Stimulated activated CD8-positive, alpha-beta memory T cell treated with anti-CD3 and anti-CD28 coated beads, Interleukin-7, amount 100 ng/mL, for 48 hours (primary cell): ENCODE measurements at regions not wholly inside any gene's neighbourhood (a gene's known extent, or its start where the extent isn't known, plus 50 kb on each side); places are given as distances from the start of the nearest gene placed in this dataset.

Experiments
- DNase-seq, 2 donors: peaks; one replicate each; pipeline ENCODE4 v3.0.0-alpha.2; 2020; ENCODE audit warnings: low read depth in 1 of 2; ENCODE audit errors: extremely low read depth in 1 of 2

- no peak for DNase-seq
Observed at GRCh38 chr12:102601621-102602020, 121.3 kb upstream of the IGF1 start.

GRCh38 chr12:102596687-102597086 is 116.3 kb upstream of the IGF1 start:
- DNase-seq = no peak

- no peak for DNase-seq
Observed at GRCh38 chr12:102596031-102596430, 115.7 kb upstream of the IGF1 start.

- DNase-seq = no peak
Observed at GRCh38 chr12:102595315-102595714, 115.0 kb upstream of the IGF1 start.

GRCh38 chr12:102593134-102593533 is 112.8 kb upstream of the IGF1 start:
- no peak for DNase-seq

GRCh38 chr12:102592134-102592533 is 111.8 kb upstream of the IGF1 start:
- no peak for DNase-seq

GRCh38 chr12:102573237-102573636 is 92.9 kb upstream of the IGF1 start:
- no peak for DNase-seq

- DNase-seq = no peak
Observed at GRCh38 chr12:102571889-102572288, 91.5 kb upstream of the IGF1 start.

- no peak for DNase-seq
Observed at GRCh38 chr12:102570256-102570655, 89.9 kb upstream of the IGF1 start.

GRCh38 chr12:102569803-102570202 is 89.4 kb upstream of the IGF1 start:
- no peak for DNase-seq

- no peak for DNase-seq
Observed at GRCh38 chr12:102568276-102568675, 87.9 kb upstream of the IGF1 start.

- no peak for DNase-seq
Observed at GRCh38 chr12:102567031-102567985, 86.9 kb upstream of the IGF1 start.

GRCh38 chr12:102565555-102565954 is 85.2 kb upstream of the IGF1 start:
- DNase-seq = no peak

- no peak for DNase-seq
Observed at GRCh38 chr12:102564026-102564425, 83.7 kb upstream of the IGF1 start.

- DNase-seq = no peak
Observed at GRCh38 chr12:102562836-102563425, 82.6 kb upstream of the IGF1 start.

GRCh38 chr12:102551186-102551585 is 70.8 kb upstream of the IGF1 start:
- no peak for DNase-seq

GRCh38 chr12:102549691-102550090 is 69.3 kb upstream of the IGF1 start:
- no peak for DNase-seq

- DNase-seq = no peak
Observed at GRCh38 chr12:102548543-102548942, 68.2 kb upstream of the IGF1 start.

GRCh38 chr12:102543494-102544485 is 63.4 kb upstream of the IGF1 start:
- DNase-seq = no peak

- no peak for DNase-seq
Observed at GRCh38 chr12:102542816-102543440, 62.6 kb upstream of the IGF1 start.
